ENCODE measurements at regions not wholly inside any gene's neighbourhood (a gene's known extent, or its start where the extent isn't known, plus 50 kb on each side); places are given as distances from the start of the nearest gene placed in this dataset.

- no peak overlapping the region for H2AFZ ChIP-seq (ENCODE audit: low read depth)
- H3K4me3 ChIP-seq (IDR thresholded peaks at IDR 0.05; ENCODE audit: insufficient read depth, low read depth, low read length), result no peak overlapping the region
- no peak overlapping the region for H3K9ac ChIP-seq
- H3K4me1 ChIP-seq (ENCODE audit: low read depth, poor library complexity, severe bottlenecking), result no peaks in the 10 kb centered on the region
- H3K4me2 ChIP-seq, result no peak overlapping the region
- H3K27me3 ChIP-seq (ENCODE audit: insufficient read depth, low read depth), result no peaks in the 10 kb centered on the region
- no peak overlapping the region for H3K27ac ChIP-seq
- no peaks in the 10 kb centered on the region for H3K36me3 ChIP-seq (ENCODE audit: insufficient read depth)
- H3K79me2 ChIP-seq (ENCODE audit: insufficient read depth, low read depth), result no peaks in the 10 kb centered on the region
- H4K20me1 ChIP-seq (ENCODE audit: insufficient read depth), result no peaks in the 10 kb centered on the region
- no peak for TF ChIP-seq CTCF (conservative IDR thresholded peaks at IDR 0.05; ENCODE audit: low read depth, low read length)
Observed at GRCh38 chr2:15845294-15845693, 95.1 kb upstream of the MYCN start.

DNA sequence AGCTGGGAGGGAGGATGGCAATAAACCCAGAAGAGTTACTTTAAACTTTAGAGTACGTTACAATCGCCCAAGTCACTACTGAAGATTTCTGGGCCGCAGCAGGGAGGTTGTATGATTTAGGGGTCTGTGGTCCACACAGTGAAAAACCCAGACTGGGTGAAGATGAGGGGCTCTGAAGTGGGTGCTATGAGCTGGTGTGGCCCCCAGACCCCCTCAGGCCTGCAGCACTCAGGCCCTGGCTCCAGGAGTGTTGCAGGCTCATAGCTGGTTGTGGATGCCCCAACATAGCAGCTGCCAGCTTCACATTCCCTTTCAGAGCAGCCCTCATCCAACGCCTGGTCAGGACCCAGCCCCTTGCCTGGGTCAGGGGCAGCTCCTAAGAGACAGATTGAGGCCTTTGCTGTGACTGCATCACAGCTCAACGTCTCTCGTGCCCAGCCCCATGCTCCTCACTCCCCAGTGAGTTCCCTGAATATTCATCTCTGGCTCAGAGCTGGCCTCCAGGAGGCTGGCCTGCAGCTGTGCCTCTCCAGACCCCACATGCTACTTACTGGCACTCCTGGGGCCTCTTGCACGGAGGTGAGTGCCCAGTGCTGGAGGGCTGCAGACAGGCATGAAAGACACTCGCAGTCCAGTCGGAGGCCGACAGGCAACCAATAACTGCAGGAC is 94.5 kb upstream of the MYCN start:
- no peak for TF ChIP-seq CTCF (conservative IDR thresholded peaks at IDR 0.05; ENCODE audit: low read depth, low read length)
- Histone ChIP-seq H4K20me1 (ENCODE audit: insufficient read depth) (no peaks in the 10 kb centered on the region), H3K79me2 (ENCODE audit: insufficient read depth, low read depth) (no peaks in the 10 kb centered on the region), H3K4me3 (IDR thresholded peaks at IDR 0.05; ENCODE audit: insufficient read depth, low read depth, low read length) (no peak overlapping the region), H3K27me3 (ENCODE audit: insufficient read depth, low read depth) (no peaks in the 10 kb centered on the region), H3K4me1 (ENCODE audit: low read depth, poor library complexity, severe bottlenecking) (no peaks in the 10 kb centered on the region), H3K4me2 (no peak overlapping the region), H2AFZ (ENCODE audit: low read depth) (no peak overlapping the region), H3K9ac (no peak overlapping the region), H3K36me3 (ENCODE audit: insufficient read depth) (no peaks in the 10 kb centered on the region), H3K27ac (no peak overlapping the region)

GRCh38 chr2:15846626-15847025 is 93.7 kb upstream of the MYCN start:
- no peak overlapping the region for H3K9ac ChIP-seq
- H3K4me3 ChIP-seq (IDR thresholded peaks at IDR 0.05; ENCODE audit: insufficient read depth, low read depth, low read length), result no peak overlapping the region
- H3K27ac ChIP-seq, result no peak overlapping the region
- no peaks in the 10 kb centered on the region for H3K79me2 ChIP-seq (ENCODE audit: insufficient read depth, low read depth)
- H3K36me3 ChIP-seq (ENCODE audit: insufficient read depth), result no peaks in the 10 kb centered on the region
- H3K4me1 ChIP-seq (ENCODE audit: low read depth, poor library complexity, severe bottlenecking), result no peaks in the 10 kb centered on the region
- H3K27me3 ChIP-seq (ENCODE audit: insufficient read depth, low read depth), result no peaks in the 10 kb centered on the region
- H4K20me1 ChIP-seq (ENCODE audit: insufficient read depth), result no peaks in the 10 kb centered on the region
- H2AFZ ChIP-seq (ENCODE audit: low read depth), result no peak overlapping the region
- H3K4me2 ChIP-seq, result no peak overlapping the region
- TF ChIP-seq CTCF (conservative IDR thresholded peaks at IDR 0.05; ENCODE audit: low read depth, low read length), result no peak

DNA sequence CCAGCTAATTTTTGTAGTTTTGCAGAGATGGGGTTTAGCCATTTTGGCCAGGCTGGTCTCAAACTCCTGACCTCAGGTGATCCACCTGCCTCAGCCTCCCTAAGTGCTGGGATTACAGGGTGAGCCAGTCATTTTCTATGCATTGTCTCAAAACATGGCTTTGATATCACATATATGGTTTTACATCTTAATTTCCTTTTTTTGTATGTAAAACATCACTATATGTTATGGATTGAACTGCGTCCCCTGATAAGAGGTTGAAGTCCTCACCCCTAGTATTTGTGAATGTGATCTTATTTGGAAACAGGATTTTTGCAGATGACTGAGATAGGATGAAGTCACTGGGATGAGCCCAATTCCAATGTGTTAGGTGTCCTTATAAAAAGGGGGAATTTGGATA is 89.8 kb upstream of the MYCN start:
- H2AFZ ChIP-seq (ENCODE audit: low read depth), result no peak overlapping the region
- H4K20me1 ChIP-seq (ENCODE audit: insufficient read depth), result no peaks in the 10 kb centered on the region
- H3K9ac ChIP-seq, result no peak overlapping the region
- no peaks in the 10 kb centered on the region for H3K27me3 ChIP-seq (ENCODE audit: insufficient read depth, low read depth)
- H3K79me2 ChIP-seq (ENCODE audit: insufficient read depth, low read depth), result no peaks in the 10 kb centered on the region
- H3K4me3 ChIP-seq (IDR thresholded peaks at IDR 0.05; ENCODE audit: insufficient read depth, low read depth, low read length), result no peak overlapping the region
- H3K27ac ChIP-seq, result no peak overlapping the region
- H3K4me1 ChIP-seq (ENCODE audit: low read depth, poor library complexity, severe bottlenecking), result no peaks in the 10 kb centered on the region
- no peak for TF ChIP-seq CTCF (conservative IDR thresholded peaks at IDR 0.05; ENCODE audit: low read depth, low read length)
- no peak overlapping the region for H3K4me2 ChIP-seq
- no peaks in the 10 kb centered on the region for H3K36me3 ChIP-seq (ENCODE audit: insufficient read depth)

Measured in KMS-11 (cell line).